ENCODE measurements at regions not wholly inside any gene's neighbourhood (a gene's known extent, or its start where the extent isn't known, plus 50 kb on each side); places are given as distances from the start of the nearest gene placed in this dataset.

GRCh38 chr12:38110026-38110699, 206.4 kb upstream of the ALG10B start:
- Histone ChIP-seq H3K4me1 (ENCODE audit: insufficient read depth) (no peaks in the 10 kb centered on the region), H3K79me2 (ENCODE audit: insufficient read depth) (no peaks in the 10 kb centered on the region), H3K9ac (no peak overlapping the region), H4K20me1 (ENCODE audit: insufficient read depth) (no peaks in the 10 kb centered on the region), H3K36me3 (ENCODE audit: low read depth) (no peaks in the 10 kb centered on the region), H2AFZ (no peak overlapping the region), H3F3A (ENCODE audit: insufficient read depth) (no peaks in the 10 kb centered on the region), H3K9me2 (ENCODE audit: insufficient read depth) (no peaks in the 10 kb centered on the region), H3K27ac (no peak overlapping the region), H3K4me3 (no peak overlapping the region), H3K4me2 (ENCODE audit: unreplicated experiment) (no peak overlapping the region), H3K27me3 (replicated peaks; ENCODE audit: insufficient read depth) (no peaks in the 10 kb centered on the region), H3K9me3 (ENCODE audit: low read depth) (no peaks in the 10 kb centered on the region)
- DNase-seq: no peak
- WGBS, 2 experiments (ENCODE audit: low coverage in 1 of 2, low lambda C conversion rate in 2 of 2, missing lambda C conversion rate in 2 of 2): 21 to 26% methylated on average over 2 of the region's 2 CpGs
- in situ Hi-C loops (cut with MboI): no loop called here
- TF ChIP-seq EZH2phosphoT487 (IDR thresholded peaks at IDR 0.05; ENCODE audit: insufficient read depth, low read depth) (no peak), EZH2 (IDR thresholded peaks at IDR 0.05; ENCODE audit: insufficient read depth, poor library complexity, severe bottlenecking) (no peak)

GRCh38 chr12:38113991-38114390, 202.6 kb upstream of the ALG10B start:
- 20 to 35% methylated on average over 5 of the region's 5 CpGs for WGBS, 2 experiments (ENCODE audit: low coverage in 1 of 2, low lambda C conversion rate in 2 of 2, missing lambda C conversion rate in 2 of 2)
- TF ChIP-seq EZH2 (IDR thresholded peaks at IDR 0.05; ENCODE audit: insufficient read depth, poor library complexity, severe bottlenecking) (no peak), EZH2phosphoT487 (IDR thresholded peaks at IDR 0.05; ENCODE audit: insufficient read depth, low read depth) (no peak)
- Histone ChIP-seq H4K20me1 (ENCODE audit: insufficient read depth) (no peaks in the 10 kb centered on the region), H3K9me2 (ENCODE audit: insufficient read depth) (no peaks in the 10 kb centered on the region), H3K27ac (no peak overlapping the region), H3K4me1 (ENCODE audit: insufficient read depth) (no peaks in the 10 kb centered on the region), H3K4me2 (ENCODE audit: unreplicated experiment) (no peak overlapping the region), H2AFZ (no peak overlapping the region), H3K4me3 (no peak overlapping the region), H3K27me3 (replicated peaks; ENCODE audit: insufficient read depth) (no peaks in the 10 kb centered on the region), H3K9me3 (ENCODE audit: low read depth) (no peaks in the 10 kb centered on the region), H3F3A (ENCODE audit: insufficient read depth) (no peaks in the 10 kb centered on the region), H3K79me2 (ENCODE audit: insufficient read depth) (no peaks in the 10 kb centered on the region), H3K36me3 (ENCODE audit: low read depth) (no peaks in the 10 kb centered on the region), H3K9ac (no peak overlapping the region)
- DNase-seq: no peak
- in situ Hi-C loops (cut with MboI): no loop called here

GRCh38 chr12:38116968-38117367, 199.6 kb upstream of the ALG10B start:
- Histone ChIP-seq H3K27ac (no peak overlapping the region), H3K27me3 (replicated peaks; ENCODE audit: insufficient read depth) (no peaks in the 10 kb centered on the region), H3K4me3 (no peak overlapping the region), H3K9ac (no peak overlapping the region), H3K4me1 (ENCODE audit: insufficient read depth) (no peaks in the 10 kb centered on the region), H3K79me2 (ENCODE audit: insufficient read depth) (no peaks in the 10 kb centered on the region), H3K4me2 (ENCODE audit: unreplicated experiment) (no peak overlapping the region), H3K36me3 (ENCODE audit: low read depth) (no peaks in the 10 kb centered on the region), H3K9me2 (ENCODE audit: insufficient read depth) (no peaks in the 10 kb centered on the region), H2AFZ (no peak overlapping the region), H4K20me1 (ENCODE audit: insufficient read depth) (no peaks in the 10 kb centered on the region), H3K9me3 (ENCODE audit: low read depth) (no peaks in the 10 kb centered on the region), H3F3A (ENCODE audit: insufficient read depth) (no peaks in the 10 kb centered on the region)
- DNase-seq: no peak
- 7 to 9% methylated on average over 5 of the region's 5 CpGs for WGBS, 2 experiments (ENCODE audit: low coverage in 1 of 2, low lambda C conversion rate in 2 of 2, missing lambda C conversion rate in 2 of 2)
- in situ Hi-C loops (cut with MboI): no loop called here
- TF ChIP-seq EZH2phosphoT487 (IDR thresholded peaks at IDR 0.05; ENCODE audit: insufficient read depth, low read depth): no peak
- TF ChIP-seq EZH2 (IDR thresholded peaks at IDR 0.05; ENCODE audit: insufficient read depth, poor library complexity, severe bottlenecking): no peak

GRCh38 chr12:38118632-38119031, 197.9 kb upstream of the ALG10B start:
- no peaks in the 10 kb centered on the region for H3K36me3 ChIP-seq (ENCODE audit: low read depth)
- TF ChIP-seq EZH2phosphoT487 (IDR thresholded peaks at IDR 0.05; ENCODE audit: insufficient read depth, low read depth) (no peak), EZH2 (IDR thresholded peaks at IDR 0.05; ENCODE audit: insufficient read depth, poor library complexity, severe bottlenecking) (no peak)
- H4K20me1 ChIP-seq (ENCODE audit: insufficient read depth): no peaks in the 10 kb centered on the region
- no peaks in the 10 kb centered on the region for H3K9me3 ChIP-seq (ENCODE audit: low read depth)
- in situ Hi-C loops (cut with MboI): no loop called here
- no peak overlapping the region for H3K9ac ChIP-seq
- no peaks in the 10 kb centered on the region for H3K4me1 ChIP-seq (ENCODE audit: insufficient read depth)
- no peak overlapping the region for H3K27ac ChIP-seq
- H3K9me2 ChIP-seq (ENCODE audit: insufficient read depth): no peaks in the 10 kb centered on the region
- no peaks in the 10 kb centered on the region for H3F3A ChIP-seq (ENCODE audit: insufficient read depth)
- WGBS, 2 experiments (ENCODE audit: low coverage in 1 of 2, low lambda C conversion rate in 2 of 2, missing lambda C conversion rate in 2 of 2): 30 to 34% methylated on average over 3 of the region's 3 CpGs
- DNase-seq: no peak
- no peaks in the 10 kb centered on the region for H3K27me3 ChIP-seq (replicated peaks; ENCODE audit: insufficient read depth)
- H3K79me2 ChIP-seq (ENCODE audit: insufficient read depth): no peaks in the 10 kb centered on the region
- H3K4me3 ChIP-seq: no peak overlapping the region
- H2AFZ ChIP-seq: no peak overlapping the region
- no peak overlapping the region for H3K4me2 ChIP-seq (ENCODE audit: unreplicated experiment)

All from GM23248 (cell line).